D721Med (cell line): ENCODE measurements at regions not wholly inside any gene's neighbourhood (a gene's known extent, or its start where the extent isn't known, plus 50 kb on each side); places are given as distances from the start of the nearest gene placed in this dataset.

Experiments
- DNase-seq: peaks from one replicate; pipeline ENCODE4 v3.0.0; 2011; ENCODE audit warnings: low spot score; ENCODE audit not compliant: insufficient read length
- FAIRE-seq: peaks from 2 replicates; lab custom pipeline; 2011; peaks lifted over from hg19 to GRCh38; lab: Jason Lieb, UNC
- CTCF ChIP-seq: IDR thresholded peaks from 2 replicates; pipeline ENCODE4 v1.5.1; 2012; ENCODE audit warnings: mild to moderate bottlenecking, control low read depth; ENCODE audit not compliant: insufficient read depth; ENCODE audit errors: missing control alignments

- peak; percentile 33 for TF ChIP-seq CTCF
- FAIRE-seq (no peak), DNase-seq (no peak)
These were observed 73.2 kb upstream of the EGLN3 start for GRCh38 chr14:34023824-34024767.

DNA sequence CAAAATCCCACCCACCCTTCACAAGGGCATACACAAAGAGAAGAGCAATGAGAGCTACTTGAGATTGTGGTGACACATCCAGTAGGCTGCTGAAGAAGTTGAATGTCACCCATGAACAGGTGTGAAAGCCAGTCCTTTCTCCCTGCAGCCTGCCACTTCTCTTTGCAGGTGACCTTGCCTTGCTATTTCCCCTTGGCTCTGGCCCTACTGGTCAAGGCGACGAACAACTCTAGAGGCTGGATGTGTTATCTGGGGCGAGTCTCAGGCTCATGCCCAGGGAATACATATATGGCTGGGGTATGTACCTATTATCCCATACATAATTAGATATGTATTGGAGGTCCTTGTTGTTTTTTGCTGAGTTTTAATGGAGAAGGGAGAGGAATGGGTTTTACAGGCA lies 70.2 kb upstream of the EGLN3 start:
- DNase-seq = no peak
- no peak for FAIRE-seq
- no peak for TF ChIP-seq CTCF

- no peak for TF ChIP-seq CTCF
- FAIRE-seq = no peak
- DNase-seq = no peak
These were observed 69.1 kb upstream of the EGLN3 start for GRCh38 chr14:34020014-34020413.

- DNase-seq = no peak
- TF ChIP-seq CTCF = no peak
- peak; percentile 88 for FAIRE-seq
These were observed 67.8 kb upstream of the EGLN3 start for GRCh38 chr14:34018564-34019244.

- TF ChIP-seq CTCF = no peak
- DNase-seq (no peak), FAIRE-seq (peak; percentile 55)
These were observed 67.3 kb upstream of the EGLN3 start for GRCh38 chr14:34018125-34018524.

DNA sequence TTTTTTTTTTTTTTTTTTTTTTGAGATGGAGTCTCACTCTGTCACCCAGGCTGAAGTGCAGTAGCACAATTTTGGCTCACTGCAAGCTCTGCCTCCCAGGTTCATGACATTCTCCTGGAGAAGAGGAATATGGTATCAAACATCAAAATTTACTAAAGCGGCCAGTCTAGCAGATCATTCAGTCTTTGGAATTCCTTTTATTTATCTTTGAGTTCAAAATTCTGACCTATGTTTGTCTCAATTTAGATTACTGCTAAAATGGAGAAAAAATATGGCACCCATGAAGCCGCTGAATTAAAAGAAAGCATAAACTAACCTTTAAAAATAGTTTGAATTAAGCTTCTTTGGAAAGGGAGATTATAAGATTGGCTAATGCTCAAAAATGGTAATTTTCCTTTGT lies 64.5 kb upstream of the EGLN3 start:
- DNase-seq (no peak), FAIRE-seq (no peak)
- TF ChIP-seq CTCF = no peak
